ENCODE measurements at regions not wholly inside any gene's neighbourhood (a gene's known extent, or its start where the extent isn't known, plus 50 kb on each side); places are given as distances from the start of the nearest gene placed in this dataset.

DNA sequence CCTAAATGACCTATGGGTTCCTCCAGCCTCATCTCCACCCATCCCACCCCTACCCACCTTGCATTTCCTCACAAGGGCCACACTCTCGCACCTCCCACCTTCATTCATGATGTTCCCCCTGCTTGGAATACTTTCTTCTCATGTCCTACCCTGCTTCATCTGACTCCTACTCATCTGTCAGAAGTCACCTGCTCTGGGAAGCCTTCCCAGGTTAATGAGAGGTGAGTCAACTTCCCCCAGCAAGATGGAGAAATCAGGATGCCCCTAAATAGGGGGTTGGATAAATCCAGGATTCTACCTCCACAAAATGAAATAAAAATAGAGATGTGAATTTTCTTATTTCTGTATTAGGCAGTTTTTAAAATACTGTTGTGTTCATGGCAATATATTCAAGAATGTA is 51.0 kb upstream of the WSB1 start:
- no peak for FAIRE-seq
- no peak for DNase-seq (ENCODE audit: extremely low read depth in 1 of 4, low spot score in 3 of 4)
- 40% methylated on average over 1 of the region's 1 CpG for WGBS (ENCODE audit: insufficient coverage, low coverage, missing lambda C conversion rate)
- no peak overlapping the region; a peak in 1 of 4 replicates for H3K9ac ChIP-seq (ENCODE audit: insufficient read depth in 1 of 2, low read depth in 2 of 2, low read length in 2 of 2)
- no peaks in the 10 kb centered on the region for H3K27me3 ChIP-seq (ENCODE audit: control insufficient read depth in 2 of 2, insufficient read depth in 2 of 2, low read length in 2 of 2)
- no peaks in the 10 kb centered on the region for H3K79me2 ChIP-seq (ENCODE audit: control insufficient read depth, insufficient read depth, low read length)
- no peak overlapping the region for H3K4me2 ChIP-seq (ENCODE audit: insufficient read depth, low read length)
- ChIA-PET CTCF (ENCODE audit: low intra/inter-chr PET ratio) (no interaction called here), POLR2A (interaction anchor here (1.0 to 1.8 kb wide), 3 partner anchors 90 to 412 kb away, joined by 3 to 7 read pairs (median 7); no protein-coding TSS in a partner anchor)
- no peak overlapping the region for H2AFZ ChIP-seq (ENCODE audit: low read depth, low read length)
- in situ Hi-C loops (cut with MboI) (loop anchor here (10.0 kb wide), 1 partner anchor 362 kb away; no protein-coding TSS in a partner anchor), intact Hi-C loops (cut with micrococcal nuclease) (loop anchor here (10.0 kb wide), 1 partner anchor 212 kb away; the partner anchor contains the start of gene KSR1)
- H3K9me1 ChIP-seq (ENCODE audit: control insufficient read depth, insufficient read depth, low read length) = no peaks in the 10 kb centered on the region
- TF ChIP-seq EP300 (IDR thresholded peaks at IDR 0.05; ENCODE audit: low read length) (no peak), NCOA2 (IDR thresholded peaks at IDR 0.05; ENCODE audit: partially characterized antibody in 2 of 2) (no peak), HLTF (IDR thresholded peaks at IDR 0.05) (no peak), TSC22D4 (tag; IDR thresholded peaks at IDR 0.05) (no peak), ZNF354B (CRISPR knock-in tag; IDR thresholded peaks at IDR 0.05) (no peak), SMAD3 (CRISPR knock-in tag; conservative IDR thresholded peaks at IDR 0.05) (no peak), CXXC5 (CRISPR knock-in tag; IDR thresholded peaks at IDR 0.05) (no peak)
- no peak for ATAC-seq
- no peak overlapping the region for H3K27ac ChIP-seq (ENCODE audit: extremely low read depth, low read depth, low read length)
- no peak overlapping the region for H3K4me3 ChIP-seq
- BruUV-seq (replicated peaks) = no TSS peak
- H4K20me1 ChIP-seq (replicated peaks; ENCODE audit: control insufficient read depth, insufficient read depth, low read length) = no peaks in the 10 kb centered on the region
- peaks cover 8 to 13% of the 10 kb centered on the region in 2 experiments; a peak in 4 of 5 replicates for H3K4me1 ChIP-seq (replicated peaks in 1 of 2; ENCODE audit: control insufficient read depth in 2 of 2, insufficient read depth in 2 of 2, low read length in 2 of 2)
- no peaks in the 10 kb centered on the region for H3K36me3 ChIP-seq (ENCODE audit: control insufficient read depth, insufficient read depth, low read length)
- H3K9me3 ChIP-seq (replicated peaks; ENCODE audit: control insufficient read depth, insufficient read depth, low read depth, low read length) = no peaks in the 10 kb centered on the region

DNA sequence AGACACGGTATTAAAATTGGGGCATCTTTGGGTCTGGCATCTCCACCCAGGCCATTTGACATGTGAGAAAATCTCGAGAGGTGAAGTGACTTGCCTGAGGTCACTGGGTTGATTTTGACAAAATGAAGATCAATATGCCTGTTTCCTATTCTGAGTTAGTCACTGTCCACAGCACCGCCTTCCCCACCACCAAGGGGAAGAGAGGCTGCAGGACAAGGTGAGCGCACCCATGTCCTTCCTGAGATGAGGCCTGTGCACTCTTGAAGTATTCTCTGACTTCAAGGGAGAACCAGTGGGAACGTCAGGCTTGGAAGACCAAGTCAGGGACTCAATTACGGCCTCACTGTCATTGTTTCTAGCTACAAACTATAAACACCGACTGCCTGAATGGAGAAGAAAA is 49.9 kb upstream of the WSB1 start:
- 67% methylated on average over 7 of the region's 7 CpGs for WGBS (ENCODE audit: insufficient coverage, low coverage, missing lambda C conversion rate)
- no peak overlapping the region for H3K9ac ChIP-seq (ENCODE audit: insufficient read depth in 1 of 2, low read depth in 2 of 2, low read length in 2 of 2)
- intact Hi-C loops (cut with micrococcal nuclease) = loop anchor here (2.0 to 10.0 kb wide), 2 partner anchors 109 to 211 kb away; partner anchors contain the start of gene KSR1
- H3K27me3 ChIP-seq (ENCODE audit: control insufficient read depth in 2 of 2, insufficient read depth in 2 of 2, low read length in 2 of 2) = no peaks in the 10 kb centered on the region
- no peak for ATAC-seq
- ChIA-PET CTCF (ENCODE audit: low intra/inter-chr PET ratio) (interaction anchor here (2.5 kb wide), 1 partner anchor 89 kb away, joined by 32 read pairs; no protein-coding TSS in a partner anchor), POLR2A (interaction anchor here (0.7 kb wide), 1 partner anchor 51 kb away, joined by 3 read pairs; no protein-coding TSS in a partner anchor)
- FAIRE-seq = no peak
- H3K27ac ChIP-seq (ENCODE audit: extremely low read depth, low read depth, low read length) = no peak overlapping the region
- no peak for DNase-seq (ENCODE audit: extremely low read depth in 1 of 4, low spot score in 3 of 4)
- in situ Hi-C loops (cut with MboI) = loop anchor here (10.0 kb wide), 1 partner anchor 361 kb away; no protein-coding TSS in a partner anchor
- H3K79me2 ChIP-seq (ENCODE audit: control insufficient read depth, insufficient read depth, low read length) = no peaks in the 10 kb centered on the region
- H2AFZ ChIP-seq (ENCODE audit: low read depth, low read length) = peak overlapping the region; percentile 95; the same call in 1 of the 2 replicates
- H3K9me1 ChIP-seq (ENCODE audit: control insufficient read depth, insufficient read depth, low read length) = no peaks in the 10 kb centered on the region
- peaks cover 7 to 13% of the 10 kb centered on the region in 2 experiments; a peak in 4 of 5 replicates for H3K4me1 ChIP-seq (replicated peaks in 1 of 2; ENCODE audit: control insufficient read depth in 2 of 2, insufficient read depth in 2 of 2, low read length in 2 of 2)
- no peak overlapping the region for H3K4me3 ChIP-seq
- no peaks in the 10 kb centered on the region for H4K20me1 ChIP-seq (replicated peaks; ENCODE audit: control insufficient read depth, insufficient read depth, low read length)
- BruUV-seq (replicated peaks) = no TSS peak
- no peak overlapping the region for H3K4me2 ChIP-seq (ENCODE audit: insufficient read depth, low read length)
- H3K36me3 ChIP-seq (ENCODE audit: control insufficient read depth, insufficient read depth, low read length) = no peaks in the 10 kb centered on the region
- H3K9me3 ChIP-seq (replicated peaks; ENCODE audit: control insufficient read depth, insufficient read depth, low read depth, low read length) = no peaks in the 10 kb centered on the region
- TF ChIP-seq ATF1 (CRISPR knock-in tag; IDR thresholded peaks at IDR 0.05) (no peak), ATF1 (tag; IDR thresholded peaks at IDR 0.05) (no peak), SRSF9 (IDR thresholded peaks at IDR 0.05; ENCODE audit: borderline replicate concordance, low read depth, low read length) (no peak), SMARCC2 (IDR thresholded peaks at IDR 0.05; ENCODE audit: low read depth) (no peak), ZNF274 (IDR thresholded peaks at IDR 0.05; ENCODE audit: borderline replicate concordance, low read depth, low read length) (no peak), HDAC6 (IDR thresholded peaks at IDR 0.05; ENCODE audit: low read depth, low read length) (no peak), ESRRB (CRISPR knock-in tag; IDR thresholded peaks at IDR 0.05; ENCODE audit: borderline replicate concordance) (no peak)
- TF ChIP-seq, protein P1, sequence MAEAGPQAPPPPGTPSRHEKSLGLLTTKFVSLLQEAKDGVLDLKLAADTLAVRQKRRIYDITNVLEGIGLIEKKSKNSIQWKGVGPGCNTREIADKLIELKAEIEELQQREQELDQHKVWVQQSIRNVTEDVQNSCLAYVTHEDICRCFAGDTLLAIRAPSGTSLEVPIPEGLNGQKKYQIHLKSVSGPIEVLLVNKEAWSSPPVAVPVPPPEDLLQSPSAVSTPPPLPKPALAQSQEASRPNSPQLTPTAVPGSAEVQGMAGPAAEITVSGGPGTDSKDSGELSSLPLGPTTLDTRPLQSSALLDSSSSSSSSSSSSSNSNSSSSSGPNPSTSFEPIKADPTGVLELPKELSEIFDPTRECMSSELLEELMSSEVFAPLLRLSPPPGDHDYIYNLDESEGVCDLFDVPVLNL (CRISPR knock-in tag; IDR thresholded peaks at IDR 0.05; ENCODE audit: low read depth) = no peak

Data from K562 (cell line).